ENCODE measurements at regions not wholly inside any gene's neighbourhood (a gene's known extent, or its start where the extent isn't known, plus 50 kb on each side); places are given as distances from the start of the nearest gene placed in this dataset.

DNA sequence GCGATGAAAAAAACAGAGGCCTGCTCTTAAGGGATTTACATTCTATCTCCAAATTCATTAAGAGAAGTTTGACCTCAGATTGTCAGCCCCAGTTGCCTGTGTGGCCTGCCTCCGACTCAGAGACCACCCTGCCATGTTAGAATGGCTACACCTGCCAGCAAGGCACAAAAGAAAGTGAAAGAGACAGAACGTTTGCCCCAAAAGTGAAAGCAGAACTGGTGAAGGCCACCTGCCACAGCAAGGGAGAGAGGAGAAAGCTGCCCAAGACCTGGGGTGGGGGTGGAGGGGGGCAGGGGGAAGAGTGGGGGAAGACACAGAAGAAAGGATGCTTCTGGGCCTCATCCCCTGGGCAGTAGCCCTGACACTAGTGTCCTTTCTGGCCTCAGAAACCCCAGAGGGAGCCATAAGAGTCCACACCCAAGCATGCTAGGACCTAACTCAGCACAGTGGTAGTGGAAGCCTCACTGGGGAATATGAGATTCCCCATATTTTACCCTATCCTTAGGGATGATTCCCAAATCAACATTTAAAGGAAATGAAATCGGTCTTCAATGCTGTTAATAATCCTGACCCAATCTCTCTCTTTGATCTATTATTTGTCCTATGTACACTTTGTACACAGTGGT lies 389.7 kb downstream of the TXNL1 start:
- no peak for TF ChIP-seq RFX5 (IDR thresholded peaks at IDR 0.05; ENCODE audit: low read depth, low read length)
- TF ChIP-seq, protein P1, sequence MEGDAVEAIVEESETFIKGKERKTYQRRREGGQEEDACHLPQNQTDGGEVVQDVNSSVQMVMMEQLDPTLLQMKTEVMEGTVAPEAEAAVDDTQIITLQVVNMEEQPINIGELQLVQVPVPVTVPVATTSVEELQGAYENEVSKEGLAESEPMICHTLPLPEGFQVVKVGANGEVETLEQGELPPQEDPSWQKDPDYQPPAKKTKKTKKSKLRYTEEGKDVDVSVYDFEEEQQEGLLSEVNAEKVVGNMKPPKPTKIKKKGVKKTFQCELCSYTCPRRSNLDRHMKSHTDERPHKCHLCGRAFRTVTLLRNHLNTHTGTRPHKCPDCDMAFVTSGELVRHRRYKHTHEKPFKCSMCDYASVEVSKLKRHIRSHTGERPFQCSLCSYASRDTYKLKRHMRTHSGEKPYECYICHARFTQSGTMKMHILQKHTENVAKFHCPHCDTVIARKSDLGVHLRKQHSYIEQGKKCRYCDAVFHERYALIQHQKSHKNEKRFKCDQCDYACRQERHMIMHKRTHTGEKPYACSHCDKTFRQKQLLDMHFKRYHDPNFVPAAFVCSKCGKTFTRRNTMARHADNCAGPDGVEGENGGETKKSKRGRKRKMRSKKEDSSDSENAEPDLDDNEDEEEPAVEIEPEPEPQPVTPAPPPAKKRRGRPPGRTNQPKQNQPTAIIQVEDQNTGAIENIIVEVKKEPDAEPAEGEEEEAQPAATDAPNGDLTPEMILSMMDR (conservative IDR thresholded peaks at IDR 0.05; ENCODE audit: low read depth, low read length), result no peak

Data from IMR-90 (cell line).